Stimulated activated CD8-positive, alpha-beta memory T cell treated with anti-CD3 and anti-CD28 coated beads, Interleukin-7, amount 100 ng/mL, for 24 hours (primary cell): ENCODE measurements at regions not wholly inside any gene's neighbourhood (a gene's known extent, or its start where the extent isn't known, plus 50 kb on each side); places are given as distances from the start of the nearest gene placed in this dataset.
"Not testable (repeated sequence)": the region's sequence is repeated elsewhere in the genome, so short reads cannot be mapped to it uniquely, and the experiment has no call there.

Experiments used
- DNase-seq: peaks from one replicate; pipeline ENCODE4 v3.0.0-alpha.2; 2020; ENCODE audit warnings: low read depth

DNA sequence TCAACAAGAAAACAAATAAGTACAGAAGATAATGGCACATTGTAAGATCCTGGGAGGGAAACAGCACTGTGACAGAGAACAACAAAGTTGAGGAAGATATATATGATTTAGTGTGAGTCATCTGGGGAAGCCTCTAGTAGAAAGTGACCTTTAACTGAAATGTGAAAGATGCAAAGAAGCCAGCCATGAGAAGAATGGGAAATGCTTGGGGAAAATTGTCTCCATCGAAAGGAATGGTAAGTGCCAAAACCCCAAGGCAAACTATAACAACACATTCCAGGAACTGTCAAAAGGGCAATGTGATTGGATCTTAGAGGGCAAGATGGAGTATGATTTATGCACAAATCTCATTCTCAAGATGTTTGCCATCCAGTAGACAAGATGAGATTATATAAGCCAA lies 537.8 kb upstream of the BRINP1 start:
- no peak for DNase-seq

DNA sequence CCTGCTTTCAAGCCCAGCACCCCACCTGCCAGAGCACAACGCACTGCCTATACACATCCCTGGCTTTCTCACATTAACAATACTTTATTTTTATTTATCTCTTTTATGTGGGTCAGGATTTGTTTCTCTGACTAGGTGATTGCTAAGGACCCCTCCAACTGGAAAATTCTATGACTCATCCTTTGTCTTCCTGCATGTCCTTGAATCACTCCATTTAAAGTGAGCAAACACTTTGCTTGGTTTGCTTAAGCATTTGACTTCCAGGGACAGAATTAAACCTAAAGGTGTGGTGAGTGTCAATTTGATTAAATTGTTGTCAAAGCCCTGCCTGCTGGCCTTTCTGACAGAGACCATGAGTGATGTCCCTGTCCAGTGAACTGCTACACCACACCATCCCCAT lies 536.5 kb upstream of the BRINP1 start:
- no peak for DNase-seq

DNA sequence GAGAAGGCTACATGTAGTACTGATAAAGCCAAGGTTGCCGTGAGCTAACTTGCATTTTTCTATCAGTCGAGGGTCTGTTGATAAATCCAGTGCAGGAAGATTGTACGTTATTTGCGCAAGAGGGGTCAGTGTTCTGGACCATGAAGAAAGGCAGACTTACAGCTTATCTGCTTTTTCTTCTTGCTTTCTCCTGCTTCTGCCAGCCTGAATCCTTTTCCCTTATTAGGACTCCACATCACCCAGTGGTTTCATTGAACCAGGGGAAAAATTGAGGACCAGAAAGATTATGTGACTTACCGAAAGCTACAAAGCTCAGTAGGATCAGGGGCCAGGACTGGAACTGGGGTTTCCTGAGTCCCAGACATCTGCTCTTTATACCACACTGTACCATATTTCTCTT lies 534.6 kb upstream of the BRINP1 start:
- no peak for DNase-seq

DNA sequence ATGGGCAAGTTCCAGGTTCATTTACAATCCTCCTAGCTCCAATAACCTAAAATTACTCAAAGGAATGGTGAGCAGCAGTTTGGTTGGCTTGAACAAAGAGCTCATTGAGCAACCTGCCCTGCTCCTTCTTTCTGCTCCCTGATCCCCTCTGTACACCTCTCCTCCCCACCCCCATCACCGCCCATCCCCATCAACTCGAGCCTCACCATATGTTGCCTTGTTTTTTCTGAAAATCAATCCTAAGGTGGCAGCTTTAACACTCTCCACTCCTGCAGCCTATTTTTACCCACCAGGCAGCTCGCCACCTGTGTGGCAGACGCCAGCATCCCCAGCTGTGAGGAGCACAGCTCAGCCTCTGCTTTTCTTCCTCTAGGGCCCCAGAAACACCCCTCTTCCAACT lies 533.4 kb upstream of the BRINP1 start:
- DNase-seq, result no peak

DNA sequence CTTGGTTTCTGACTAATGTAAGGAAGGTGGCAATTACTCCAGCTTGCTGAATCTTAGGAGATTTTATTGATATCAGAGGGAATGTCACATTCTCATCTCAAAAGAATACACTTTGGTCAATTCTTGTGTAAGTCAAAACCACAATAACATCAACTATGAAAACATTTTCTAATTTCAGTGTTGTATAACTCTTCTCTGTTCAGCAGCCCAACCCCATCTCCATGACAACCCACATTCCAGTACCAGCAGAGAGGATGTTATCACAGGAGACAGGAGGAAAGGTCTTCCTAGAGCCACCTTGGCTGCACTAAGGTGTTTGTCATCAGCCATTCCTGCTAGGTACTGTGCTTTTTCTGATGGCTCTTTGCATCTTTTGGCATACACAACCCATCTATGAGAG lies 529.1 kb upstream of the BRINP1 start:
- DNase-seq, result no peak

DNA sequence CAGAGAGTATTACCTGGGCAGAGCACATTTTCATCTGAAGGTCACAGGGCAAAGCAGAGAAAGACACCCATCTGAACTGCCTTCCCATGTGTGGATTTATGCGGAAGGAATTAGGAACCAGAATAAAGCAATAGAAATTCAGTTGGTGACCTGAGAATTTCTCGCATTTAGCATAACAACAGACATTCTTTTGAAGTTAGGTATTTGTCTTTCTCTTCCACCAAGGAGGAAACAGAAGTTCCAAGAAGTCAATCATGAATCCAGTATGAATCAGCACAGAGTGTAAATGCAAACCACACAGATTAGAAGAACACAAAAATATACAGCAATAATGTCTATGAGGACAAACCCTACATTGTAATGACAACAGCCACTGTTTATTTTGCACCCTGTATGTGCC lies 515.2 kb upstream of the BRINP1 start:
- DNase-seq, result no peak

DNA sequence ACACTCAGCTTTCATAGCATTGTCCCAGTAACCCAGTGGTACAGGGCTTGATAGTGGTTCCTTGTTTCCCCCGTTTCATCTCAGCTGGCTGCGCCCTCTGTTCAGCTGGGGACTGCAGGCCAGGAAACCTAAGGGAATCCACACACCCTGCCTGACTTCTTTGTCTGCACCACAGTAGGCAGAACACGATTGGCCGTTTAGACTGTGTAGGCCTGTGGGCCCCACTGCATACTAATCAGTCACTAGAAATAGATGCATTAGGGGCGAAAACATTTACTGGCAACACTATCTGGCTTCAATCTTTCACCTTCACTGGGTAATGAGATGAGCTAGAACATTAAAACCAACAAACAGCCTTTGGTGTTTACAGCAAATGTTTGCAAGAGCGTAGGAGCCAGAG lies 512.7 kb upstream of the BRINP1 start:
- DNase-seq, result no peak

DNA sequence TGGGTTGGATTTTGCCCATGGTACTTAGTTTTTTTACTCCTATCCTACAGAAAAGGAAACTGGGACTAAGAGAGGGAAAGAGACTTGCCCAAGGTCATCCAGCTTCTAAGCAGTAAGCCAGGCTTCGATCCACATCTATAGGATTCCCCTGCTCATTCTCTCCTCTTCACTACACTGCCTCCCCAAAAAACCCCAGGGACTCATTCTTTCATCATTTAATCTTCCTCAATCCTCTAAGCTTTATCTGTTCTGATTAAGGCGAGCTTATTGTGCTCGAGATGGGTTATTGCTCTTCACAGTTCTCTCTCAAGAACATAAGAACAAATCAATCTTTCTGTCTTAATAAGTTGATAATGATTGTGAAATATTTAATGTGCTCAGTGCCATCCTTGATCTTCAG lies 511.1 kb upstream of the BRINP1 start:
- DNase-seq, result no peak

DNA sequence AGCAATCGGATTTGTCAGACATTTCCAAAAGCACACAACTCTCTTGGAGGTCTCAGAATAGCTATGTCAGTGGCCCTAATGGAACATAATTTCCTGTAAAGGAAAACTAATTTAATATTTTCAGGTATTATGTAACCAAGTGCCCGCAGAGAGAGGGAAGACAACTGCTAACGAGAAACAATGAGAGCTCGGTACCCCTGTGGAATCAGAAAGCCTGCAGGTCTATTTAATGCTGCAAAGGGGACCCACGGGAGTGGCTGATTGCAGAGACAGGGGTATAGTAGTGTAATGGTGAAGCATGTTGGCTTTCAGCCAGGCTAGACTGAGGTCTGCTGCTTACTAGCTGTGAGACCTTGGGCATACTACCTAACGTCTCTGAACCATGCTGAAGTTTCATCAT lies 508.1 kb upstream of the BRINP1 start:
- DNase-seq, result no peak

DNA sequence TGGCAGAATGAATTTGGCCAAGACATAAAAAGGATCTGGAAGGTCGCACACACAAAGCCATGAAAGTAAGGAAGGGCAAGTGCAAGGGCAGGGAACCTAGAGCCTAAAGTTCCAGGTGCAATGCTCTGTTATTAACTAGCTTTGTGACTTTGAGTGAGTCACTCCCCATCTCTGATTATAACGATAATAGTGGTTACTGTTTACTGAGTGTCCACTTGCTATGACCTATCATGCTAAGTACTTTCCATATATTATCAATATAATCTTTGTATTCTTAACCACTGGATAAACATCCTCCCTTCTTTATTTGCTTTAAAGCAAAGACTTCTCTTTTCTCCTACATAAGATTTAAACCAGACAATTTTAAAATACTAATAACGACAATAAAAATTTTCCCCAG lies 504.6 kb upstream of the BRINP1 start:
- no peak for DNase-seq

DNA sequence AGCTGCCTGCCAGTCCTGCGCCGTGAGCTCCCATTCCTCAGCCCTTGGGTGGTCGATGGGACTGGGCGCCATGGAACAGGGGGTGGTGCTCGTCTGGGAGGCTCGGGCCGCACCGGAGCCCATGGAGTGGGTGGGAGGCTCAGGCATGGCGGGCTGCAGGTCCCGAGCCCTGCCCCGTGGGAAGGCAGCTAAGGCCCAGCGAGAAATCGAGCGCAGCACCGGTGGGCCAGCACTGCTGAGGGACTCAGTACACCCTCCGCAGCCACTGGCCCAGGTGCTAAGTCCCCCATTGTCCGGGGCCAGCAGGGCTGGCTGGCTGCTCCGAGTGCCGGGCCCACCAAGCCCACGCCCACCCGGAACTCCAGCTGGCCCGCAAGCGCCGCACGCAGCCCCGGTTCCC lies 501.0 kb upstream of the BRINP1 start:
- not testable (repeated sequence) for DNase-seq

DNA sequence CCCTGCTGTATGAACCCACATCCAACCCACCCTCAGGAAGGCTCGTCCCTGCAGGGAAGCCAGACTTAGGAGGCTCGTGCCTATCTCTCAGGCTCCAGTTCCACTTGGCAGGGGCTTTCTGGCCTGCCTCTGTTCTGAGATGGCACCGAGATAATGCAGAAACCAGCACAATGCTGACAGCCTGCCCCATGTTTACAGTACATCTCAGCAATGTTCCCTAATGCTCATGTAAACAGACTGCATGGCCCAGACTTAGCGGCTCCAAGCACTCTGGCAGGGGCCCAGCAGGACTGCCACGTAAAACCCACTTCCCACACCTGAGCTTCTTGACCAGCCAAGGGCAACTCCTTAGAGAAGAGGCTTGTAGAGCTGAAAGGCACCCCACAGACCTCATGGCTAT lies 499.5 kb upstream of the BRINP1 start:
- DNase-seq, result no peak

DNA sequence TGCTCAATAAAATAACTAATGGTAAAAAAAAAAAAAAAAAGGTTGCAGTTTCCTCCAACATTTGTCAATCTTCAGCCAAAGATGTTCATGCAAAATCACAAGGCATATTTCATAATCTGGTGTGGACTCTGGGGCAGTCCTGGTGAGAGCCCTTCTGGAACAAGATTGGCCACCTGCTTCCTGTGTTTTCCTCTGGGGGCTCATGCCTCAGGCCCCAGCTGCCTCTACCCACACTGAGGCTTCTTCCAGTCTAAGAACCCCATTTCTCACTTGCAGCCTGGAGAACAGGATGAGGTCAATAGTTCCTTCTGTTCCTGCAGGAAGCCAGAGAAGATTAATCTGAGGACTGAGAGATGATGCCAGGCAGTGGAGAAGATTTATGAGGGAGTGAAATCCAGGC lies 492.6 kb upstream of the BRINP1 start:
- no peak for DNase-seq

DNA sequence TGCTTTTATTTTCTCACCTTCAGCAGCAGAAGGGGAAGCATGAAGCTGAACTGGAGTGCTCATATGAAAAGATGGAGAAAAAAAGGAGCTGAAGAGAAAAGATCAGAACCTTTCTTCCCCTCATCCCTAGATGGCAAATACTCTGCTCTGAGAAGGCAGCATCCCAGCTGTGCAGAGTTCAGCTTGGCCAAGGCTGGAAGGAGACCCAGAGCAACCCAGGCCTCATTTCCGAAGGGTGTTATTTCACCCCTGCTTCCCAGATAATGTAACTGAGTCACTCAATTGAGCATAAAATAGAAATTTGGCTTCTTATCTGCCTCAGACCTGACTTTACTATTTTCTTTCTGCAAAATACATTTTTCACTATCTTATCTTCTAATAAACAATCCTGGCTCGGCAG lies 489.9 kb upstream of the BRINP1 start:
- DNase-seq, result no peak

DNA sequence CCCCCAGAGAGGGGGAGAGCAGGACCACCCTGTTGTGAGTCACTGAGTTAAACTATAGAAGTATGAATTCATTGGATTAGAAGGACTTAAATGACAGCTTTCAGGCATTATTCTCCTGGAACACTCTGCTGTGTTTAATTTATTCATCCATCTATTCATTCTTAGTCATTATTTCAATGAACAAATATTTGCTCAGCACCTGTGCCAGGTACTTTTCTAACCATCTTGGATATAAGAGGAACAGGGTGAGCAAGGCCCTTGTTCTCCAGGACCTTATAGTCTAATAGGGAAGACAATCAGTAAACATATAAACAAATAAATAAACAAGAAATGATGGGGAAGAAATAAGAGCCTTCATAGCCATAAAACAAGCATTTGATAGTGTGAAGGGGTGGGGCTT lies 483.9 kb upstream of the BRINP1 start:
- no peak for DNase-seq

DNA sequence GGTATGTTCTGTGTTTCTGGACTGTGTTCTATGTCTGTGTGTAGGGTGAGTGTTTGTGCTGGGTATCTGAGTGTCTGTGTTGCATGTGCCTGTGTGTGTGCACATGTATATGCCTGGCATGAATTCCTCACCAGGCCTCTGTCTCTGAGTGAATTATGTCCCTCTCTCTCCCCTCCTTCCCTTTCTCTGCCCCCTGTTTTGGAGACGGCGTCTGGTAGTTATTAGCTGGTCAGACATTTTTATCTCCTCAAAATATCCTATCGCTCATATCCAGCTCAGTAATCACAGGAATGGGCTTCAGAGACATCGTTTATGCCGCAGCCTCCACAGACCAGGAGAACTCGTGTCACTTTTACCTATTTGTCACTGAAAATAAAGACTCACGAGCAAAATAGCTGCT lies 483.2 kb upstream of the BRINP1 start:
- no peak for DNase-seq

DNA sequence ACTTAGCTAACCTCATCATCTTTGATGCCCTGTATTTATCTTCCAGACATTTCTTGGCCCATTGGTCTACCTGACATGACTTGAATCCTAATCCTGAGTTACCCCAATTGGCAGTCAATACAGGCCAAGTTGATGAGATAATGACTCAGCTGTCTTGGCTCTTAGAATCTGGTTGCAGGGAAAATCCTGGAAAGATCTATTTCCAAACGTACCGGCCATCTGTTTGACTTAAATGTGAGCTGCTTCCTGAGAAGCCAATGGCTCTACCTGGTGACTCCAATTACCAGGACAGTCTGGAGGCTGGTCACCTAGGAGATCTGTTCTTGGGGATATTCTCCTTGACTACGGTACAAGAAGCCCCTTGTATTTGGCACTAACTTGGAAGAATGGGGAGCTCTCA lies 475.2 kb upstream of the BRINP1 start:
- no peak for DNase-seq

DNA sequence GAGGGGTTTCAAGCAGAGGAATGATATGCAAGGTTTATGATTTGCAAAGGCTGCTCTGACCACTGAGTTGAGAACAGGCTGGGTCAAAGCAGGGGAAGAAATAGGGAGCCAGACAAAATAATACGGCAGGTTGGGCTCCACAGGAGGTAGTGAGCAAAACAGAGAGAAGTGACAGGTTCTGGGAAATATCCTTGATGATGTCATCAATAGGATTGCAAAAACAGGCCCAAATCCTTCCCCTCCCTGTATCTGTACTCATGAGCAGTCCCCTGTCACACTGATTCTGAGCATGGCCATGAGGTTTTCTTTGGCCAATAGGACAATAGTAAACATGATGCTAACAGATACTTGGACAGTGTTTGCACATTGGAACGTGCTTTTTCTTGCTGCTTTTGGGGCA lies 471.8 kb upstream of the BRINP1 start:
- DNase-seq, result no peak

DNA sequence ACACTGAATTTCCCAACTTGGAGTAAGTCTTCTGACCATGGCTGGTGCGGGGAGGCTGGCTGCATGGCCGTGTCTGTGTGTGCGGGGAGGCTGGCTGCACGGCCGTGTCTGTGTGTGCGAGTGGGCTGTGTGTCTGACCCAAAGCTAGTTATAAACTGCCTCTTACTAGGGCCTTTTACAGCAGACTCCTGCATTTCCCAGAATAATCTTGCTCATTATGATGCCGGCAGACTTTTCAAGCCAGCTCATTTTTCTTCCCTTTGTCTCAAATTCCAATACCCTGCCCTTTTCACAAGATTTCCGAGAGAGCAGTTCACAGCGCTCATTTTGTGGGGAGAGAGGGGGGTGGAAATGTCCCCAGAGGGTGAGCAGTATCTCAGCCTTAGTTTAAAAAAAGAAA lies 470.7 kb upstream of the BRINP1 start:
- no peak for DNase-seq

DNA sequence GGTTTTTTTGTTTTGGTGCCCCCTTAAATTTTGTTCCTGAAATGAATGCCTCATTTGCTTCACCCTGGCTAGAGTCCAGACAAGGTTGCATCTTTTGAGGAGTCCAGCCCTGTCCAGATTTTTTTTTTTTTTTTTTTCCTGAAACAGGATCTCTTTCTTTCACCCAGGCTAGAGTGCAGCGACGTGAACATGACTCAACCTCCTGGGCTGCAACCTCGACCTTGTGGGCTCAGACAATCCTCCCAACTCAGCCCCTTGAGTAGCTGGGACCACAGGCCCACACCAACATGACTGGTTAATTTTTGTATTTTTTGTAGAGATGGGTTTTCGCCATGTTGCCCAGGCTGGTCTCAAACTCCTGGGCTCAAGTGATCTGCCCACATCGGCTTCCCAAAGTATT lies 469.0 kb upstream of the BRINP1 start:
- no peak for DNase-seq

DNA sequence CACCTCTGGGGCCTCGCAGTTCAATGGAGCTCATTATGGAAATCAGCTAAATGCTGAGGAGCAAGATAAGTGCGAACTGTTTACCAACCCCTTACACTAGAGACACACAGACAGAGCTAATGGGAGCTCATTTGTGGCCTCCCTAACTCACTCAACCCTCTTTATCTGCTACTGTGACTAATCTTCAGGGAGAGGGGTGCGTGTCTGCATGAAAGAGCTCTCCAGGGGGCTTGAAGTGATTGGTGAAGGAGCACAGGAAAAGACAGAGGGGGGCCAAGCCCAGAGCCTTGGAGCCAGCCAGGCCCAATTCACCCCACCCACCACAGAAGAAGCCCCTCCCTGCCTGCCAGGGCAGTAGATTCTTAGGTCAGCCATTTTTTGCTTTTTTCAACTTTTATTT lies 466.8 kb upstream of the BRINP1 start:
- no peak for DNase-seq

DNA sequence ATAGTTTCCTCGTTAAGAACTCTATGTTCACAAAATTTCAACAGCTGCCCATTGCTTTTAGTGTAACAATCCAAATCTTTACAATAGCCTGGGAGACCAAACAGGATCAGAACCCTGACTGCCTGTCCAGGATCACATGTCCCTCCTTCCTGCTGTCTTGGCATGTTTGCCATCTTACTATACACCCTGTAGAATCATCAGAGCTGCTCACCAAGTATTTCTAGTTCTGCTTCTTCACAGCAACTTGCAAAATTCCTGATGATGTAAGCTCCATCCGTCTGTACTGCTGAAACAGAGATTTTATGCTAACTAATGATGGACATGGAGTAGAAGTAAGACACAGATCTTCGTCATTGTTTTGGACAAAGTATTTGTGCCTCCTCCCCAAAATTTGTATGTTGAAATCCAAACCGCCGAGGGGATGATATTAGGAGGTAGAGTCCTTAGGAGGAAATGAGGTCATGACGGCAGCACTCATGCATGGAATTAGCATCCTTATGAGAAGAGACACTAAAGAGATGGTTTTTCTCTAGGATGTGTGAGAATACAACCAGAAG lies 464.9 kb upstream of the BRINP1 start:
- no peak for DNase-seq

DNA sequence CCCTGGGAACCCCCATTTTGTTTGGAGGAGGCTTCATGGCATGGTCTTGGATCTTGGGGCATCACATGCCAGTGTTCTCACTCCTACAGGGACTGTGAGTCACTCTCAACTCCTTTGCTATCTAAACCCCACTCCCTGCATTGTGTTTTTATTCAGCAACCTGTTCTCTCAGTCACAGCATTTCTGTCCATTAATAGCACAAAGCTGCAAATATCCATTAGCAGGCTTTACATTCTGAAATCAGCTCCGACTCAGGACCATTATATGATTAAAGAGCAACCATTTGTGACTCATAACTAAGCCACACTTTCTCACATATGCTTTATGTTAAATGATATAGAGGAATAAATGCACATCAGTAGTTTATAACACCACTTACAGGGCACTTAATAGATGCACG lies 462.1 kb upstream of the BRINP1 start:
- no peak for DNase-seq

DNA sequence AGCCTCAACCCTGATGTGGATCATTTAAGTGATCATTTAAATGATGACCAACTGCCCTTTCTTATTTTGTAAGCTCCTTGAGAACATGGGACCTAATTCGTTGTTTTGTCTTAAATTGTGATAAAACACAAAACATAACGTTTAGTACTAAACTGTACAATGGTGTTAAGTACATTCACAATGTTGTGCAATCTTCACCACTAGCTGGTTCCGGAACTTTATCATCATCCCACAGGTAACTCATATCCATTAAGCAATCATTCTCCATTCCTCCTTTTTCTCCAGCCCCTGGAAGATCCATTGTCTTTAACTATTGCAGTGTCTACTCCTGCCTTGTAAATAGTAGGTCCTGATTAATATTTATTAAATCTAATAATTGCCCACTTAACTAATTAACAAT lies 460.5 kb upstream of the BRINP1 start:
- no peak for DNase-seq

DNA sequence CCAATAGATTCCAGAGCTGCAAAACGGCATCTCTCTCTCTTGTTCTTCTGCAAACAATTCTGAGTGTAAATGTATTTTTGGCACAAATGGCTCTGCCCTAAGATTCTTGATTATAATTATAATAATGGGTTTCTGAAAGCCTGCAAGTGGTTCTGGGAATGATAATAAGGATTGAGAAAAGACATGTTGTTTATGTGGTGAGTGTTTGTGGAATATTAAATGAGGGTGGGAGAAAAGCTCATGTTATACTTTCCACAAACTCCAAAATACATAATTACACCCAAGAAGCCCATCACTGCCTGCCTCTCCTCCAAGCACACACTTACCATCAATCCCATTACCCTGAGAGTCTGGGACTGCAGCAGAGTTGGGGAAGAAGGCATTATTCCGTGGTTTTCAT lies 460.0 kb upstream of the BRINP1 start:
- DNase-seq, result no peak
